GM06990 (cell line): ENCODE measurements at regions not wholly inside any gene's neighbourhood (a gene's known extent, or its start where the extent isn't known, plus 50 kb on each side); places are given as distances from the start of the nearest gene placed in this dataset.
"Not testable (repeated sequence)": the region's sequence is repeated elsewhere in the genome, so short reads cannot be mapped to it uniquely, and the experiment has no call there.

Experiments
- DNase-seq: peaks from one replicate; pipeline ENCODE4 v3.0.0-alpha.2; 2011; ENCODE audit not compliant: insufficient read length; ENCODE audit errors: extremely low read depth
- H3K27me3 ChIP-seq: replicated peaks from 2 replicates; pipeline ENCODE4 v1.6.0; 2011; ENCODE audit warnings: low read length; ENCODE audit not compliant: control insufficient read depth, insufficient read depth
- H3K36me3 ChIP-seq: 2 replicates; pipeline ENCODE4 v1.5.1; 2011; ENCODE audit warnings: low read length; ENCODE audit not compliant: control insufficient read depth, insufficient read depth
- H3K4me3 ChIP-seq: replicated peaks from 2 replicates; pipeline ENCODE4 v1.5.1; 2011; ENCODE audit warnings: low read depth, mild to moderate bottlenecking, control low read depth, low read length
- CTCF ChIP-seq: IDR thresholded peaks from 2 replicates; pipeline ENCODE4 v1.5.1; 2011; ENCODE audit warnings: low read length, control low read depth, mild to moderate bottlenecking, inconsistent platforms; ENCODE audit not compliant: insufficient read depth, poor library complexity, severe bottlenecking

GRCh38 chr7:85686401-85687181, 499.7 kb upstream of the SEMA3D start:
- no peak for TF ChIP-seq CTCF
- no peak for DNase-seq
- Histone ChIP-seq H3K36me3 (no peaks in the 10 kb centered on the region), H3K27me3 (no peaks in the 10 kb centered on the region), H3K4me3 (no peak overlapping the region)

- no peak overlapping the region for H3K4me3 ChIP-seq
- DNase-seq = no peak
- no peaks in the 10 kb centered on the region for H3K27me3 ChIP-seq
- TF ChIP-seq CTCF = no peak
- H3K36me3 ChIP-seq = no peaks in the 10 kb centered on the region
Observed at GRCh38 chr7:85685901-85686300, 499.0 kb upstream of the SEMA3D start.

GRCh38 chr7:85682833-85683620, 496.2 kb upstream of the SEMA3D start:
- Histone ChIP-seq H3K36me3 (no peaks in the 10 kb centered on the region), H3K27me3 (no peaks in the 10 kb centered on the region), H3K4me3 (no peak overlapping the region)
- TF ChIP-seq CTCF = no peak
- no peak for DNase-seq

GRCh38 chr7:85681241-85681640, 494.4 kb upstream of the SEMA3D start:
- TF ChIP-seq CTCF = no peak
- Histone ChIP-seq H3K36me3 (no peaks in the 10 kb centered on the region), H3K27me3 (no peaks in the 10 kb centered on the region), H3K4me3 (no peak overlapping the region)
- DNase-seq = no peak

- DNase-seq, H3K36me3 ChIP-seq, H3K27me3 ChIP-seq, H3K4me3 ChIP-seq: not testable (repeated sequence)
Observed at GRCh38 chr7:85675093-85675492, 488.2 kb upstream of the SEMA3D start.

- H3K36me3 ChIP-seq = no peaks in the 10 kb centered on the region
- TF ChIP-seq CTCF = no peak
- no peaks in the 10 kb centered on the region for H3K27me3 ChIP-seq
- no peak for DNase-seq
- H3K4me3 ChIP-seq = no peak overlapping the region
Observed at GRCh38 chr7:85673876-85674275, 487.0 kb upstream of the SEMA3D start.
